ENCODE measurements at regions not wholly inside any gene's neighbourhood (a gene's known extent, or its start where the extent isn't known, plus 50 kb on each side); places are given as distances from the start of the nearest gene placed in this dataset.

DNA sequence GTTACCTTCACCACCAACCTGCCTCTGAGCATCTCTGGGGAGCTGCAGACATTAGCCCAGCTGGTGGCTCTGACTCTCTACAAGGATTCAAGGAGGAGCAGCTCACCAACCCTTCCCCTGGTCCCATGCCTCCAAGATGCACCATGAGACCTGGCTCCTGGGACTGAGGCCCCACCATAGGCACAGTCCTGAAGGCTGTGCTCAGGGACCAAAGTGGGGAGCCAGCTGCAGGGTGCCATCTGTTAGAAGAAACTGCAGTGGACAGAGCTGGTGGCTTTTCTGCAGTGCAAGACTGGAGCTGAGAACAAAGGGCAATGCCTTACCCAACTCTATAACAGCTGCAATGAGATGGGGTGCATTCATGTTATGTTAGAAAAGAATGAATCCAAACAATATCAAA is 581.6 kb downstream of the TCERG1L start:
- TF ChIP-seq EZH2 (IDR thresholded peaks at IDR 0.05; ENCODE audit: low read depth, unreplicated experiment) (no peak), JUNB (IDR thresholded peaks at IDR 0.05; ENCODE audit: unreplicated experiment) (no peak), EZH2phosphoT487 (IDR thresholded peaks at IDR 0.05; ENCODE audit: unreplicated experiment) (no peak)
- TF ChIP-seq, protein P1, sequence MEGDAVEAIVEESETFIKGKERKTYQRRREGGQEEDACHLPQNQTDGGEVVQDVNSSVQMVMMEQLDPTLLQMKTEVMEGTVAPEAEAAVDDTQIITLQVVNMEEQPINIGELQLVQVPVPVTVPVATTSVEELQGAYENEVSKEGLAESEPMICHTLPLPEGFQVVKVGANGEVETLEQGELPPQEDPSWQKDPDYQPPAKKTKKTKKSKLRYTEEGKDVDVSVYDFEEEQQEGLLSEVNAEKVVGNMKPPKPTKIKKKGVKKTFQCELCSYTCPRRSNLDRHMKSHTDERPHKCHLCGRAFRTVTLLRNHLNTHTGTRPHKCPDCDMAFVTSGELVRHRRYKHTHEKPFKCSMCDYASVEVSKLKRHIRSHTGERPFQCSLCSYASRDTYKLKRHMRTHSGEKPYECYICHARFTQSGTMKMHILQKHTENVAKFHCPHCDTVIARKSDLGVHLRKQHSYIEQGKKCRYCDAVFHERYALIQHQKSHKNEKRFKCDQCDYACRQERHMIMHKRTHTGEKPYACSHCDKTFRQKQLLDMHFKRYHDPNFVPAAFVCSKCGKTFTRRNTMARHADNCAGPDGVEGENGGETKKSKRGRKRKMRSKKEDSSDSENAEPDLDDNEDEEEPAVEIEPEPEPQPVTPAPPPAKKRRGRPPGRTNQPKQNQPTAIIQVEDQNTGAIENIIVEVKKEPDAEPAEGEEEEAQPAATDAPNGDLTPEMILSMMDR (conservative IDR thresholded peaks at IDR 0.05; ENCODE audit: low read depth in 2 of 2) = no peak

Data from GM23338 (cell line).